GM23248 (cell line): ENCODE measurements at regions not wholly inside any gene's neighbourhood (a gene's known extent, or its start where the extent isn't known, plus 50 kb on each side); places are given as distances from the start of the nearest gene placed in this dataset.

Experiments
- EZH2 ChIP-seq: fragments of 200-600 bp; sonication (generic); IDR thresholded peaks from 2 replicates; pipeline ENCODE4 v1.6.1; 2018; ENCODE audit warnings: antibody characterized with exemption, mild to moderate bottlenecking; ENCODE audit not compliant: insufficient read depth, poor library complexity, severe bottlenecking
- EZH2phosphoT487 ChIP-seq: fragments of 200-600 bp; sonication (generic); IDR thresholded peaks from 2 replicates; pipeline ENCODE4 v1.6.1; 2018; ENCODE audit warnings: antibody characterized with exemption, moderate library complexity, mild to moderate bottlenecking, low read depth; ENCODE audit not compliant: insufficient read depth

DNA sequence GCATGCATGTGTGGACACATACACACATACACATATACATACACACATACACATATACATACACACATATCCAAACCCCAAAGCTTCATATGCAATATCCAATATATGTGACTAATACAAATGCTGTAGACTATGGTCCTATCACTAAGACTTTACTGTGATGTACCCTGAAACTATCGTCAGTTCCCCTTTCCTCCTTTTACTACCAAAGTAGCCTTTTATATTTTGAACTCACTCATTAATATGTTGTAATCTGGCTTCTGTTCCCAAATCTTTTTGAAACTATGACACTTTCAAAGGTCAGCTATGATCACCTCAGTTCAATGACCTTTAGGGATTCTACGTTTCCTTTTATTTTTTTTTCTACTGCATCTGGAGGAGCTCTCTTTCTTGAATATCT is 64.8 kb upstream of the TFEC start:
- no peak for TF ChIP-seq EZH2phosphoT487
- TF ChIP-seq EZH2, result no peak
